NCI-H774 (cell line): ENCODE measurements at regions not wholly inside any gene's neighbourhood (a gene's known extent, or its start where the extent isn't known, plus 50 kb on each side); places are given as distances from the start of the nearest gene placed in this dataset.
"Not testable (repeated sequence)": the region's sequence is repeated elsewhere in the genome, so short reads cannot be mapped to it uniquely, and the experiment has no call there.

Experiments used
- DNase-seq: peaks from one replicate; lab custom pipeline; 2025; lab: John Stamatoyannopoulos, UW

GRCh38 chr3:75126556-75126955 lies 512.1 kb upstream of the CNTN3 start:
- no peak for DNase-seq

GRCh38 chr3:75129101-75129500 lies 514.6 kb upstream of the CNTN3 start:
- no peak for DNase-seq

- DNase-seq, result no peak
Measured at GRCh38 chr3:75136100-75136897, 521.8 kb upstream of the CNTN3 start.

GRCh38 chr3:75138345-75138744 lies 523.9 kb upstream of the CNTN3 start:
- no peak for DNase-seq

GRCh38 chr3:75140904-75141615 lies 523.1 kb upstream of the FRG2C start:
- no peak for DNase-seq

- no peak for DNase-seq
Measured at GRCh38 chr3:75144406-75144805, 519.7 kb upstream of the FRG2C start.

- no peak for DNase-seq
Measured at GRCh38 chr3:75171630-75172230, 492.4 kb upstream of the FRG2C start.

- no peak for DNase-seq
Measured at GRCh38 chr3:75176937-75177336, 487.2 kb upstream of the FRG2C start.

GRCh38 chr3:75180235-75180944 lies 483.7 kb upstream of the FRG2C start:
- DNase-seq, result no peak

- no peak for DNase-seq
Measured at GRCh38 chr3:75180945-75181298, 483.2 kb upstream of the FRG2C start.

- no peak for DNase-seq
Measured at GRCh38 chr3:75188962-75189361, 475.2 kb upstream of the FRG2C start.

GRCh38 chr3:75192146-75192616 lies 471.9 kb upstream of the FRG2C start:
- no peak for DNase-seq

- no peak for DNase-seq
Measured at GRCh38 chr3:75193797-75194196, 470.3 kb upstream of the FRG2C start.

- DNase-seq, result not testable (repeated sequence)
Measured at GRCh38 chr3:75214332-75214731, 449.8 kb upstream of the FRG2C start.

GRCh38 chr3:75218577-75218976 lies 445.6 kb upstream of the FRG2C start:
- DNase-seq, result no peak

GRCh38 chr3:75220932-75221331 lies 443.2 kb upstream of the FRG2C start:
- no peak for DNase-seq

GRCh38 chr3:75224412-75224811 lies 439.7 kb upstream of the FRG2C start:
- DNase-seq, result no peak

GRCh38 chr3:75232216-75232615 lies 431.9 kb upstream of the FRG2C start:
- no peak for DNase-seq

GRCh38 chr3:75235631-75236030 lies 428.5 kb upstream of the FRG2C start:
- DNase-seq, result no peak

GRCh38 chr3:75237053-75237452 lies 427.1 kb upstream of the FRG2C start:
- no peak for DNase-seq

GRCh38 chr3:75237477-75237876 lies 426.7 kb upstream of the FRG2C start:
- no peak for DNase-seq

GRCh38 chr3:75241226-75241962 lies 422.7 kb upstream of the FRG2C start:
- DNase-seq, result not testable (repeated sequence)
